ENCODE measurements at regions not wholly inside any gene's neighbourhood (a gene's known extent, or its start where the extent isn't known, plus 50 kb on each side); places are given as distances from the start of the nearest gene placed in this dataset.

- no peak overlapping the region for H3K4me3 ChIP-seq (replicated peaks in 1 of 2; ENCODE audit: low read depth in 2 of 2, low read length in 2 of 2)
- no peak for DNase-seq (ENCODE audit: low read depth in 2 of 2)
- TF ChIP-seq CTCF (IDR thresholded peaks at IDR 0.05; ENCODE audit: low read depth, low read length): no peak
These were observed 344.5 kb upstream of the ATP5MC3 start for GRCh38 chr2:175525975-175526374.

- TF ChIP-seq CTCF (IDR thresholded peaks at IDR 0.05; ENCODE audit: low read depth, low read length): no peak
- no peak overlapping the region for H3K4me3 ChIP-seq (replicated peaks in 1 of 2; ENCODE audit: low read depth in 2 of 2, low read length in 2 of 2)
- no peak for DNase-seq (ENCODE audit: low read depth in 2 of 2)
These were observed 341.5 kb upstream of the ATP5MC3 start for GRCh38 chr2:175523001-175523400.

GRCh38 chr2:175518206-175518605, 336.7 kb upstream of the ATP5MC3 start:
- TF ChIP-seq CTCF (IDR thresholded peaks at IDR 0.05; ENCODE audit: low read depth, low read length): no peak
- H3K4me3 ChIP-seq (replicated peaks in 1 of 2; ENCODE audit: low read depth in 2 of 2, low read length in 2 of 2): no peak overlapping the region
- DNase-seq (ENCODE audit: low read depth in 2 of 2): no peak

- no peak for DNase-seq (ENCODE audit: low read depth in 2 of 2)
- no peak overlapping the region for H3K4me3 ChIP-seq (replicated peaks in 1 of 2; ENCODE audit: low read depth in 2 of 2, low read length in 2 of 2)
- TF ChIP-seq CTCF (IDR thresholded peaks at IDR 0.05; ENCODE audit: low read depth, low read length): no peak
These were observed 335.0 kb upstream of the ATP5MC3 start for GRCh38 chr2:175516555-175516954.

GRCh38 chr2:175500255-175500654, 318.7 kb upstream of the ATP5MC3 start:
- no peak for DNase-seq (ENCODE audit: low read depth in 2 of 2)
- no peak overlapping the region for H3K4me3 ChIP-seq (replicated peaks in 1 of 2; ENCODE audit: low read depth in 2 of 2, low read length in 2 of 2)
- no peak for TF ChIP-seq CTCF (IDR thresholded peaks at IDR 0.05; ENCODE audit: low read depth, low read length)

- TF ChIP-seq CTCF (IDR thresholded peaks at IDR 0.05; ENCODE audit: low read depth, low read length): no peak
- DNase-seq (ENCODE audit: low read depth in 2 of 2): no peak
These were observed 308.9 kb upstream of the ATP5MC3 start for GRCh38 chr2:175490360-175490791.

GRCh38 chr2:175478096-175478768, 296.7 kb upstream of the ATP5MC3 start:
- no peak for DNase-seq (ENCODE audit: low read depth in 2 of 2)
- no peak for TF ChIP-seq CTCF (IDR thresholded peaks at IDR 0.05; ENCODE audit: low read depth, low read length)
- no peak overlapping the region for H3K4me3 ChIP-seq (replicated peaks in 1 of 2; ENCODE audit: low read depth in 2 of 2, low read length in 2 of 2)

More at GRCh38 chr2:175490360-175490791, 308.9 kb upstream of the ATP5MC3 start:
- no peak overlapping the region for H3K4me3 ChIP-seq (replicated peaks in 1 of 2; ENCODE audit: low read depth in 2 of 2, low read length in 2 of 2)

Data from cardiac fibroblast (primary cell).